Bronchial epithelial cell (primary cell): ENCODE measurements at regions not wholly inside any gene's neighbourhood (a gene's known extent, or its start where the extent isn't known, plus 50 kb on each side); places are given as distances from the start of the nearest gene placed in this dataset.

Experiments
- DNase-seq: peaks from one replicate; pipeline ENCODE4 v3.0.0-alpha.2; 2010; ENCODE audit warnings: low read depth
- FAIRE-seq: peaks from 2 replicates; lab custom pipeline; 2011; peaks lifted over from hg19 to GRCh38; lab: Jason Lieb, UNC
- H3K27me3 ChIP-seq: 2 replicates; pipeline ENCODE4 v1.5.1; 2011; ENCODE audit warnings: low read length; ENCODE audit not compliant: control insufficient read depth, insufficient read depth
- H3K36me3 ChIP-seq: 2 replicates; pipeline ENCODE4 v1.5.1; 2011; ENCODE audit warnings: low read length; ENCODE audit not compliant: control insufficient read depth, insufficient read depth
- H3K4me3 ChIP-seq: 2 replicates; pipeline ENCODE4 v1.5.1; 2011; ENCODE audit warnings: mild to moderate bottlenecking, low read depth, low read length, control low read depth
- CTCF ChIP-seq: IDR thresholded peaks from 2 replicates; pipeline ENCODE4 v1.5.1; 2011; ENCODE audit warnings: mild to moderate bottlenecking, moderate library complexity, low read length, control low read depth, inconsistent platforms; ENCODE audit not compliant: insufficient read depth, severe bottlenecking

- FAIRE-seq (no peak), DNase-seq (no peak)
- Histone ChIP-seq H3K4me3 (no peak overlapping the region), H3K36me3 (no peaks in the 10 kb centered on the region), H3K27me3 (peaks cover 2% of the 10 kb centered on the region)
- no peak for TF ChIP-seq CTCF
These were observed 67.8 kb downstream of the TTC32 start for GRCh38 chr2:19833978-19834377.

DNA sequence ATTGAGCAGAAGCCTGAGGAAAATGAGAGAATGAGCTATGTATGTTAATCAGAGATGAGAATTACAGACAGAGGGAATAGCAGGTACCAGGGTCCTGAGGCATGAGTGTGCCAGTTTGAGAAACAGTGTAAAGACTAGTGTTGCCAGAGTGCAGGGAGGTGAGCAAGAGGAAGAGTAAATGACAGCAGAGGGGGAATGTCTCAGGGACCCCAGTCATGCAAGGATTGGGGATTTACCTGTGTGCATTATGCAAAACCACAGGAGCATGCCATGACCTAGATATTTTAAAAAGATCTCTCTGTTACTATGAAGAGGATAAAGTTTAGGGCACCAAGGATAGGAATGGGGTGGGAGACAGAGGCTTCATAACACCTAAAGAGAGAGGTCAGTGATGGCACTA is 72.1 kb downstream of the TTC32 start:
- DNase-seq: no peak
- peaks cover 6% of the 10 kb centered on the region for H3K27me3 ChIP-seq
- no peak for TF ChIP-seq CTCF

DNA sequence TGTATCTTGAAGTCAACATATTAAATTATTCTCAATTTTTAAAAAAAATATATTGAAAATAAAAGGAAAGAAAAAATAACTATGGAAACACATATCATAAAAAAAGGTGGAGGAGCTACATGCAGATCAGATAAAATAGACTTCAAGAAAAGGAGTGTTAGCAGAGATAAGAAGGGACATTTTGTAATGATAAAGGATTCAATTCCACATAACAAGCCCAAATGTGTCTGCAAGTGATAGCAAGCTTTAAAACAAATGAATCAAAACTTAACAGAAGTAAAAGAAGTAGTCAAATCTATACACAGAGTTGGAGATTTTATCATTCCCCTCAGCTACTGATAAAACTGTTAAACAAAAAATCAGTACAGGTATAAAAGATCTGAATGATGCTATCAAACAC is 74.9 kb downstream of the TTC32 start:
- peaks cover 6% of the 10 kb centered on the region for H3K27me3 ChIP-seq
- no peaks in the 10 kb centered on the region for H3K36me3 ChIP-seq
- TF ChIP-seq CTCF: no peak
- DNase-seq (no peak), FAIRE-seq (no peak)
- H3K4me3 ChIP-seq: no peak overlapping the region

More for the DNA sequence above, 72.1 kb downstream of the TTC32 start:
- FAIRE-seq: no peak
- Histone ChIP-seq H3K36me3 (no peaks in the 10 kb centered on the region), H3K4me3 (no peak overlapping the region)

- DNase-seq: peak; percentile 10
- Histone ChIP-seq H3K4me3 (no peak overlapping the region), H3K27me3 (peaks cover 4% of the 10 kb centered on the region), H3K36me3 (no peaks in the 10 kb centered on the region)
- FAIRE-seq: no peak
- no peak for TF ChIP-seq CTCF
These were observed 78.3 kb downstream of the TTC32 start for GRCh38 chr2:19823507-19823906.

DNA sequence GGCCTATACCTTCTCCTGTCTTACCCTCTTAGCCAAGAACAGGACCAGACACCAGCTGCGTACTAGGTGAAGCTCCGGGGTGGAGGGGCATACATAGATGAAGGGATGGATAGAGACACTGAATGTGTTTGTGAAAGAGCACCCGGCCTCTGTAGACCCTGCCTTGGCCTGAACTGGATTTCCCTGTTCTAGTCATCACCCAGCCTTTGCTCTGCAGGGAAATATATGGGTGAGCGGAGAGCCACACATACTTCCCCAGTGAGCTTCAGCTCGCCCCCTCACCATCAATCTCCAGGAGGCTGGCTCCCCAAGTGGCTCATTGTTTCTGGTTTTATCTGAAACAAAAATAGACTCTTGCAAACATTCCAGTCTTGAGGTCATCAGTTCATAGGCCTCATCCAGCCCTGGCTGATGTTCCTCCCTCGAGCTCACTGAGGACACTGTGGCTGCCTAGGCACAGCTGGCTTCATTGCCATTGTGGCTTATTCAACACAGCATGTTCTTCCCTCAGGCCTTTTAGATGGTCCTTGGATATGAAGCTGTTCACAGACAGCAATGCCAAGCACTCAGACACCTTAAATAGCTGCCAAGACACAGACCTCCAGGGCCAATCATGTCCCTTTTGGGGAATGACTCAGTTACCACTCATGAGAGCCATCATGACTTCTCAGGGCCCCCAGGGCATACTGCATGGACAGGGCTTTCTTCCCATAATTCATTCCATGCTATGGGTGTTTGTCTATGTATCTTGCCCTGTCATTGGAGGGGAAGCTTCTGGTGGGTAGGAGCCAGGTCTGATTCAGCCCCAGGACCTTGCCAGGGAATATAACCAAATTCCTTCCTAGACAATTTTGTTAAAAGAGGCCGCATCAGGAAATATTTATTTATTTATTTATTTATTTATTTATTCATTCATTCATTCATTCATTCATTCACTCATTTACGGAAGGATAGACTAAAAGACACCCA is 82.4 kb downstream of the TTC32 start:
- DNase-seq: peak; percentile 92
- TF ChIP-seq CTCF: no peak

More for the DNA sequence above, 82.4 kb downstream of the TTC32 start:
- Histone ChIP-seq H3K36me3 (no peaks in the 10 kb centered on the region), H3K4me3 (no peak overlapping the region), H3K27me3 (no peaks in the 10 kb centered on the region)
- FAIRE-seq: no peak
